ENCODE measurements at regions not wholly inside any gene's neighbourhood (a gene's known extent, or its start where the extent isn't known, plus 50 kb on each side); places are given as distances from the start of the nearest gene placed in this dataset.
"Not testable (repeated sequence)": the region's sequence is repeated elsewhere in the genome, so short reads cannot be mapped to it uniquely, and the experiment has no call there.

GRCh38 chr9:115756736-115757135 is 396.9 kb upstream of the PAPPA start:
- DNase-seq: no peak

- peak; percentile 37 for DNase-seq
These were observed 396.1 kb upstream of the PAPPA start for GRCh38 chr9:115757461-115757860.

- DNase-seq: no peak
These were observed 395.1 kb upstream of the PAPPA start for GRCh38 chr9:115758441-115758840.

- no peak for DNase-seq
These were observed 394.2 kb upstream of the PAPPA start for GRCh38 chr9:115759426-115759825.

GRCh38 chr9:115764645-115765044 is 388.9 kb upstream of the PAPPA start:
- no peak for DNase-seq

GRCh38 chr9:115765060-115765459 is 388.5 kb upstream of the PAPPA start:
- DNase-seq: no peak

GRCh38 chr9:115766370-115766955 is 387.1 kb upstream of the PAPPA start:
- no peak for DNase-seq

- no peak for DNase-seq
These were observed 383.1 kb upstream of the PAPPA start for GRCh38 chr9:115770521-115770920.

GRCh38 chr9:115775659-115776058 is 377.9 kb upstream of the PAPPA start:
- no peak for DNase-seq

GRCh38 chr9:115777610-115778009 is 376.0 kb upstream of the PAPPA start:
- no peak for DNase-seq

- no peak for DNase-seq
These were observed 372.4 kb upstream of the PAPPA start for GRCh38 chr9:115781070-115781736.

GRCh38 chr9:115786321-115786720 is 367.3 kb upstream of the PAPPA start:
- DNase-seq: no peak

- no peak for DNase-seq
These were observed 363.1 kb upstream of the PAPPA start for GRCh38 chr9:115790520-115790919.

- no peak for DNase-seq
These were observed 358.6 kb upstream of the PAPPA start for GRCh38 chr9:115794921-115795475.

GRCh38 chr9:115799734-115800133 is 353.9 kb upstream of the PAPPA start:
- no peak for DNase-seq

- DNase-seq: no peak
These were observed 349.4 kb upstream of the PAPPA start for GRCh38 chr9:115804206-115804605.

- no peak for DNase-seq
These were observed 345.5 kb upstream of the PAPPA start for GRCh38 chr9:115808108-115808507.

- no peak for DNase-seq
These were observed 344.9 kb upstream of the PAPPA start for GRCh38 chr9:115808695-115809094.

GRCh38 chr9:115810166-115810565 is 343.4 kb upstream of the PAPPA start:
- DNase-seq: peak; percentile 2

- no peak for DNase-seq
These were observed 339.5 kb upstream of the PAPPA start for GRCh38 chr9:115814081-115814480.

- no peak for DNase-seq
These were observed 337.8 kb upstream of the PAPPA start for GRCh38 chr9:115815786-115816185.

- not testable (repeated sequence) for DNase-seq
These were observed 334.9 kb upstream of the PAPPA start for GRCh38 chr9:115818651-115819050.

GRCh38 chr9:115832031-115832430 is 321.6 kb upstream of the PAPPA start:
- no peak for DNase-seq

- no peak for DNase-seq
These were observed 316.0 kb upstream of the PAPPA start for GRCh38 chr9:115837618-115838017.

- DNase-seq: no peak
These were observed 315.2 kb upstream of the PAPPA start for GRCh38 chr9:115838417-115838816.
